ENCODE measurements at regions not wholly inside any gene's neighbourhood (a gene's known extent, or its start where the extent isn't known, plus 50 kb on each side); places are given as distances from the start of the nearest gene placed in this dataset.

DNA sequence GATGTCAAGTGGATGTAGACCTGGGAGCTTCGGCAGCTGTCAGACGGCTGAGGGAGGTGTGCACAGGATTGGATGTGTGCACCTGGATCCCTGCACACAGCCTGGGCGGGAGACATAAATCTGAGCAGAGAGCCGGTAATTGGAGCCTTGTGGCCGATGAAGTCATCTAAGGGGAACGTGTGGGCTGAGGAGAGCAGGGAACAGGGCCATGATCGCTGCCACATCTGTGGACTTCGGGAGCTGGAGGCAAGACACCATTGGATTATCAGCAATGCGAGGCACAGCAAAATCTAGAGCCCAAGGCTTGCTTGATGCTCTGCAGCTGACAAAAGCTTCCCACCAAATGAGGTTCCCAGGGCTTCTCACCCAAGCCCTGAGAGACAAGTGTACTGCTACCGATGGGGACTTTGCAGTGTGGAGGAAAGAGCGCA is 147.7 kb downstream of the PTPN20 start:
- no peak overlapping the region for H3K4me2 ChIP-seq (ENCODE audit: low read depth, low read length)
- no peak overlapping the region for H3K9ac ChIP-seq (ENCODE audit: low read length)
- no peak overlapping the region for H3K4me3 ChIP-seq (ENCODE audit: low read length)
- no peaks in the 10 kb centered on the region for H3K27me3 ChIP-seq (replicated peaks; ENCODE audit: insufficient read depth, low read length)
- H3K4me1 ChIP-seq (ENCODE audit: low read length): no peaks in the 10 kb centered on the region
- TF ChIP-seq, protein P1, sequence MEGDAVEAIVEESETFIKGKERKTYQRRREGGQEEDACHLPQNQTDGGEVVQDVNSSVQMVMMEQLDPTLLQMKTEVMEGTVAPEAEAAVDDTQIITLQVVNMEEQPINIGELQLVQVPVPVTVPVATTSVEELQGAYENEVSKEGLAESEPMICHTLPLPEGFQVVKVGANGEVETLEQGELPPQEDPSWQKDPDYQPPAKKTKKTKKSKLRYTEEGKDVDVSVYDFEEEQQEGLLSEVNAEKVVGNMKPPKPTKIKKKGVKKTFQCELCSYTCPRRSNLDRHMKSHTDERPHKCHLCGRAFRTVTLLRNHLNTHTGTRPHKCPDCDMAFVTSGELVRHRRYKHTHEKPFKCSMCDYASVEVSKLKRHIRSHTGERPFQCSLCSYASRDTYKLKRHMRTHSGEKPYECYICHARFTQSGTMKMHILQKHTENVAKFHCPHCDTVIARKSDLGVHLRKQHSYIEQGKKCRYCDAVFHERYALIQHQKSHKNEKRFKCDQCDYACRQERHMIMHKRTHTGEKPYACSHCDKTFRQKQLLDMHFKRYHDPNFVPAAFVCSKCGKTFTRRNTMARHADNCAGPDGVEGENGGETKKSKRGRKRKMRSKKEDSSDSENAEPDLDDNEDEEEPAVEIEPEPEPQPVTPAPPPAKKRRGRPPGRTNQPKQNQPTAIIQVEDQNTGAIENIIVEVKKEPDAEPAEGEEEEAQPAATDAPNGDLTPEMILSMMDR (IDR thresholded peaks at IDR 0.05; ENCODE audit: low read length): no peak
- no peak for TF ChIP-seq EZH2 (optimal IDR thresholded peaks at IDR 0.05; ENCODE audit: low read depth, low read length)
- no peak for TF ChIP-seq EZH2phosphoT487 (IDR thresholded peaks at IDR 0.05; ENCODE audit: low read length)
- no peak overlapping the region for H2AFZ ChIP-seq (ENCODE audit: low read length)
- no peak overlapping the region for H3K27ac ChIP-seq (ENCODE audit: low read length)
- DNase-seq: no peak
- H3K79me2 ChIP-seq (ENCODE audit: low read length): no peaks in the 10 kb centered on the region
- no peaks in the 10 kb centered on the region for H3K9me2 ChIP-seq (replicated peaks; ENCODE audit: insufficient read depth, low read length)
- H3F3A ChIP-seq (ENCODE audit: insufficient read depth, low read length): no peaks in the 10 kb centered on the region
- no peaks in the 10 kb centered on the region for H3K36me3 ChIP-seq (replicated peaks; ENCODE audit: insufficient read depth, low read length)
- H4K20me1 ChIP-seq (ENCODE audit: insufficient read depth, low read length): no peaks in the 10 kb centered on the region
- no peaks in the 10 kb centered on the region for H3K9me3 ChIP-seq (replicated peaks; ENCODE audit: insufficient read depth, low read length)

DNA sequence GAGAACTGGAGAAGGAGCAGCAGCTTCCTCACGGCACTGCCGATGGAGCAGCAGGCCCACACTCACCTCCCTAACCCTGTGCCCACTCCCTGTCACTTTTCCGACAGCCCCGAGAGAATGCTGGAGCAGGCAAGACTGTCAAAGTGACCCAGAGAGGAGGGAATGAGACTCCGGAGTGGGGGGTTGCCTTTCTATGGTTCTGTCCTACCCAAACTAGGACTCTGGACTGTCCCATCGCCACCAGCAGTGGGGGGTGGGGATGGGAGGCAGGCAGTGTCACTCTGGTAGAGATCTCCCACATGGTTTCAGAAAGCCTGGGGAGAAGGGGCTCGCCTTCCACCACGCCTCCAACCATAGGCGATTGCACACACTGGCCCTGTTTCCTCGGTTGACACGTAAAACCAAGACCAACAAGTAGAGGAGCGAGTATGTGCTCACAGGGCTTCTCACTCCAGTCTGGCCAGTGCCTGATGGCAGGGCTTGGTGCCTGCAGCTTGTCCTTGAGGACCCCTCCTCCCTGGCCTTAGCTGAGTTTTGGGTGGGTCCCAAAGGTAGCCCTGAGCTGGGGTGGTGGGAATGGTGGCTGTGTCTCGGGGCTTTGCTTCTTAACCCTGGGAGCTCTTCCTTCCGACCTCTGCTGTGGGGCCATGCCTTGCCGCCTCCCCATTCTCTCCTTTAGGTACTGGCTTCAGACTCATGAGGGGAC is 148.5 kb downstream of the PTPN20 start:
- Histone ChIP-seq H3K4me2 (ENCODE audit: low read depth, low read length) (no peak overlapping the region), H3K36me3 (replicated peaks; ENCODE audit: insufficient read depth, low read length) (no peaks in the 10 kb centered on the region), H3K79me2 (ENCODE audit: low read length) (no peaks in the 10 kb centered on the region), H3K4me3 (ENCODE audit: low read length) (no peak overlapping the region), H3K27ac (ENCODE audit: low read length) (no peak overlapping the region), H2AFZ (ENCODE audit: low read length) (no peak overlapping the region), H3K4me1 (ENCODE audit: low read length) (no peaks in the 10 kb centered on the region), H3K9me2 (replicated peaks; ENCODE audit: insufficient read depth, low read length) (no peaks in the 10 kb centered on the region), H3K27me3 (replicated peaks; ENCODE audit: insufficient read depth, low read length) (no peaks in the 10 kb centered on the region), H3K9ac (ENCODE audit: low read length) (no peak overlapping the region), H4K20me1 (ENCODE audit: insufficient read depth, low read length) (no peaks in the 10 kb centered on the region), H3K9me3 (replicated peaks; ENCODE audit: insufficient read depth, low read length) (no peaks in the 10 kb centered on the region), H3F3A (ENCODE audit: insufficient read depth, low read length) (no peaks in the 10 kb centered on the region)
- DNase-seq: no peak
- TF ChIP-seq EZH2phosphoT487 (IDR thresholded peaks at IDR 0.05; ENCODE audit: low read length) (no peak), EZH2 (optimal IDR thresholded peaks at IDR 0.05; ENCODE audit: low read depth, low read length) (no peak)
- TF ChIP-seq, protein P1 (IDR thresholded peaks at IDR 0.05; ENCODE audit: low read length): no peak

DNA sequence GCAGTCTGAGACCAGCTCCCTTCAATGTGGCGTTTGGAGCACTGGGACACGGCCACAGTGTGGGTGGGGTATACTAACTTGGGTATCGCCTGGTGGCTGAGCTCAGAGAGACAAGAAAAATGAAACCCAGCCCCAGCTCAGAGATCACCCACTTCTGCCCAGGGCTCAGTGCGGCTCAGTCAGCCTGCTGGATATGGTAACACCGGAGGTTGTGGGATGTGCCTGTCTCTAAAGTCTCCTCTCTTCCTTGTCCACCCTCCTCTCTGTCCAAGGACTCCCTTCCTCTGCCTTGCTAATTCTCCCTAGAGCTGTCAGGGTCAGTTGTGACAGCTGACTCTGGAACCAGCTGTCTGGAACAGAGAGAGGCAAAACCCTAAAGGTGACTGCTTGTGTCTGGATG is 149.1 kb downstream of the PTPN20 start:
- H3K4me1 ChIP-seq (ENCODE audit: low read length): no peaks in the 10 kb centered on the region
- no peak overlapping the region for H3K9ac ChIP-seq (ENCODE audit: low read length)
- H3K36me3 ChIP-seq (replicated peaks; ENCODE audit: insufficient read depth, low read length): no peaks in the 10 kb centered on the region
- no peaks in the 10 kb centered on the region for H3K9me2 ChIP-seq (replicated peaks; ENCODE audit: insufficient read depth, low read length)
- no peaks in the 10 kb centered on the region for H3K27me3 ChIP-seq (replicated peaks; ENCODE audit: insufficient read depth, low read length)
- H2AFZ ChIP-seq (ENCODE audit: low read length): no peak overlapping the region
- no peaks in the 10 kb centered on the region for H3F3A ChIP-seq (ENCODE audit: insufficient read depth, low read length)
- no peaks in the 10 kb centered on the region for H3K79me2 ChIP-seq (ENCODE audit: low read length)
- no peak for DNase-seq
- no peaks in the 10 kb centered on the region for H3K9me3 ChIP-seq (replicated peaks; ENCODE audit: insufficient read depth, low read length)
- H3K4me3 ChIP-seq (ENCODE audit: low read length): no peak overlapping the region
- no peak overlapping the region for H3K27ac ChIP-seq (ENCODE audit: low read length)
- no peaks in the 10 kb centered on the region for H4K20me1 ChIP-seq (ENCODE audit: insufficient read depth, low read length)
- no peak overlapping the region for H3K4me2 ChIP-seq (ENCODE audit: low read depth, low read length)
- TF ChIP-seq EZH2 (optimal IDR thresholded peaks at IDR 0.05; ENCODE audit: low read depth, low read length): no peak
- TF ChIP-seq, protein P1 (IDR thresholded peaks at IDR 0.05; ENCODE audit: low read length): no peak
- no peak for TF ChIP-seq EZH2phosphoT487 (IDR thresholded peaks at IDR 0.05; ENCODE audit: low read length)
